ENCODE measurements at regions not wholly inside any gene's neighbourhood (a gene's known extent, or its start where the extent isn't known, plus 50 kb on each side); places are given as distances from the start of the nearest gene placed in this dataset.

GRCh38 chr13:23969647-23970046 lies 72.3 kb upstream of the C1QTNF9B start:
- no peak for DNase-seq (ENCODE audit: low read depth)
- in situ Hi-C loops (cut with HindIII; ENCODE audit: low pct_unique_long_range_greater_than_20kb, low sequenced_read_pairs): no loop called here

GRCh38 chr13:23979361-23980159 lies 82.3 kb upstream of the C1QTNF9B start:
- peak; percentile 66 for DNase-seq (ENCODE audit: low read depth)
- in situ Hi-C loops (cut with HindIII; ENCODE audit: low pct_unique_long_range_greater_than_20kb, low sequenced_read_pairs): no loop called here

DNA sequence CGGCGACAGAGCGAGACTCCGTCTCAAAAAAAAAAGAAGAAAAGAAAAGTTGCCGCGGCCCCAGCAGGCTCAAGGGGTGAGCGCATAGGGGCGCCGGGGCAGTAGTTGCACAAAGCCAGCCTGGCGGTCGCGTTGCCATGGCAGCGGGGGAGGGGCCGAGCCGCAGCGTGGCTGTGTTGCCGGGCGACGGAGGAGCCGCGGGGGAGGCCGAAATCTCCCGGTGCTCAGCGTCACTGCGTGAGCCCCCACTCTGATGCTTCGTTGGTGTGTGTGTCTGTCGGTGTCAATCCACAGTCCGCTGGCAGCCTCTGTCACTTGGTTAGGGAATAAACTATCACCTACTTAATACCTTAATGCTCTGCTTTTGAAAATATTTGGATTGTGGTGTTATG lies 82.9 kb upstream of the C1QTNF9B start:
- in situ Hi-C loops (cut with HindIII; ENCODE audit: low pct_unique_long_range_greater_than_20kb, low sequenced_read_pairs): no loop called here
- DNase-seq (ENCODE audit: low read depth): peak; percentile 70

GRCh38 chr13:23983671-23984070 lies 86.4 kb upstream of the C1QTNF9B start:
- in situ Hi-C loops (cut with HindIII; ENCODE audit: low pct_unique_long_range_greater_than_20kb, low sequenced_read_pairs): no loop called here
- no peak for DNase-seq (ENCODE audit: low read depth)

DNA sequence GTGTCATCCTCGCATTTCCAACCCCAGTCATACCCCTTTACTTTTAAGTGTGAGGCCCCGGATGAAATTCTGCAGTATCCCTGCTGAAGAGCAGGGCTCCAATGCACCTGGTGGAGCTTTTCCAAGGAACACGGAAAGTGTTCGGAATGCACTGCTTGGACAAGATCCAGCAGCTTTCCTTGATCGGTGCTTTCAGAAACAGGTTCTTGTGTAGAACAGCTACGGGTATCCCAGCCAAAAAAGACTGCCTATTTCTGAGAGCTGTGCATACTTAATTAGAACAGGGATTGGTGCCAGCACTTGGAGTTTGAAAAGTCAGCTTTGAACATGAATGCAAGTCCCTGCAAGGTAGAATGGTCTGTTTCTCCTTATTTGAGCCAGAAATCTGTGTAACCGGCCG lies 87.2 kb upstream of the C1QTNF9B start:
- in situ Hi-C loops (cut with HindIII; ENCODE audit: low pct_unique_long_range_greater_than_20kb, low sequenced_read_pairs): no loop called here
- DNase-seq (ENCODE audit: low read depth): no peak

GRCh38 chr13:23985060-23985459 lies 87.8 kb upstream of the C1QTNF9B start:
- no peak for DNase-seq (ENCODE audit: low read depth)
- in situ Hi-C loops (cut with HindIII; ENCODE audit: low pct_unique_long_range_greater_than_20kb, low sequenced_read_pairs): no loop called here

- in situ Hi-C loops (cut with HindIII; ENCODE audit: low pct_unique_long_range_greater_than_20kb, low sequenced_read_pairs): no loop called here
- no peak for DNase-seq (ENCODE audit: low read depth)
Measured at GRCh38 chr13:23985839-23986238, 88.5 kb upstream of the C1QTNF9B start.

- no peak for DNase-seq (ENCODE audit: low read depth)
- in situ Hi-C loops (cut with HindIII; ENCODE audit: low pct_unique_long_range_greater_than_20kb, low sequenced_read_pairs): no loop called here
Measured at GRCh38 chr13:23986619-23987018, 89.3 kb upstream of the C1QTNF9B start.

DNA sequence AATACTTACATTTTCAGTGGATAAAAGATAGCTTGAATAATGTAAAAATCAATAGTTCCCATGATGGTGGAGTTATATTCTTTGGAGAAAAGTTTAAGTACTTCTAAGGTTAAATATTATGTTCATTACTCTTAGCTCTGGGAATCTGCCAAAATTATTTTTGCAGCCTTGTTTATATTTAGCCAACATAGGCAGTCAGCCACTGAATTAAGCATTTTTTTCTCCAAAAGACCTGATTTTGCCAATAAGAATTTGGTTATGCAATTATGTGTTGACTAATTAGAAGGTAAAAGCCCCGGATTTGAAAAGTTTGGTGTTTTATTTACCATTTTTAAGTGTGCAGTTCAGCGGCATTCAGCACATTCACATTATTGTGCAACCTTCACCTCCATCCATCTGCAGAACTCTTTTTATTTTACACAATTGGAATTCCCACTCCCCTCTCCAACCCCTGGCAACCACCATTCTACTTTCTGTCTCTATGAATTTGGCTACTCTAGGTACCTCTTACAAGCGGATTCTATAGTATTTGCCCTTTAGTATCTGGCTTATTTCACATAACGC lies 90.1 kb upstream of the C1QTNF9B start:
- DNase-seq (ENCODE audit: low read depth): no peak
- in situ Hi-C loops (cut with HindIII; ENCODE audit: low pct_unique_long_range_greater_than_20kb, low sequenced_read_pairs): no loop called here

DNA sequence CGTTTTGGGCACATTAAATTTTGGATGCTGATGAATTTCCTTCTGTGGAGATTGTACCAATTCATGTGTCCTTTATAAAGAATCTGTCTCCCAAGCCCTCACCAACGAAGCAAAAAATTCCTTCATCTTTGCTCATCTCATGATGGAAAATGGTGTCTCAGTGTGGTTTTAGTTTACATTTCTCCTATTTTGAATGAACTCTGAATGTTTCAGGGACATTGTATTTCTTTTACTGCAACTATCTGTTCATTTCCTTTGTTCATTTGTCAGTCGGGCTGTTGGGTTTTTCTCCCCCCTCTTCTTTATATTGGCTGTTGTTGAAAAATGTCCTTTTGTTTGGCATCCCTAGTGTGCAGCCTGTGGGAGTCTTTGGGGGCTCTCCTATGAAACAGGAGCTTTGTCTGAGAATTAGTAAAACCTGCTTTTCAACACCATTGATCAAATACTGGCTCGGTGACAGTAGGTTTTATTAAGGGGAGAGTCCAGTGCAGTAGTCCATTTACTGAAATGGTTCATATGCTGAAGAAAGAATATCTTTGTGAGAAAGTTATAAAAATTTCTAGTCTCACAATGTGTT lies 91.3 kb upstream of the C1QTNF9B start:
- no peak for DNase-seq (ENCODE audit: low read depth)
- in situ Hi-C loops (cut with HindIII; ENCODE audit: low pct_unique_long_range_greater_than_20kb, low sequenced_read_pairs): no loop called here

DNA sequence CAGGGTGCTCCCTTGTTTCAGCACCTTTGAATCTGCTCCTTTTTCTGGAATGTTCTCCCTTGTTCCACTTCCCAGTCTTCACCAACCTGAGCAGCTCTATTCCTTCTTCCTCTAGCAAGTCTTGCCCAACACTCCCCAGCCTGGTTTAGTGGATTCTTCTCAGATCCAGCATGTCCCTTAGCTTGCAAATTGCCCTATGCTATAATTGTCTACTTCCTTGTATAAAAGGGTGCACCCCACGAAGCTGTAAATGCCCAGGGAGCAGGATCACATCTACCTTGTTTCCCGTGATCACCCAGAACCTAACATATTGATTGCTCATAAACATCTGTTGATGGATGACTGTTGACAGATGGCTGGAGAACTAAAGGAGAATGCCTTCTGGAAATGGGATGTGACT lies 93.2 kb upstream of the C1QTNF9B start:
- DNase-seq (ENCODE audit: low read depth): no peak
- in situ Hi-C loops (cut with HindIII; ENCODE audit: low pct_unique_long_range_greater_than_20kb, low sequenced_read_pairs): no loop called here

- DNase-seq (ENCODE audit: low read depth): no peak
- in situ Hi-C loops (cut with HindIII; ENCODE audit: low pct_unique_long_range_greater_than_20kb, low sequenced_read_pairs): no loop called here
Measured at GRCh38 chr13:23991119-23991518, 93.8 kb upstream of the C1QTNF9B start.

GRCh38 chr13:23992781-23993679 lies 95.7 kb upstream of the C1QTNF9B start:
- DNase-seq (ENCODE audit: low read depth): no peak
- in situ Hi-C loops (cut with HindIII; ENCODE audit: low pct_unique_long_range_greater_than_20kb, low sequenced_read_pairs): no loop called here

DNA sequence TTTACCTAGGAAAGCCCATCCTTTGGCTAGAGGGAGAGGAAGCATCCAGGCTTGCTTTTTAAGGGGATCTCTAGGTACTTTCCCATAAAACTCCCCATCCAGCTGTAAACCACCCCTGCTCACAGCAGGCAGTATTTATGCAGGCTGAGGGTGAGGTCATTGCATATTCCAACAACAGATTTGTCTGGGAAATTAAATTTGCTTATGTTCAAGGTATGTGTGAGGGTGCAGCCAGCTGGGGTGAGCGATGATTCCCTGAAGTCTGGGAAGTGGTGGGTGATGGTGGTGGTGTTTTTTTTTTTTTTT lies 96.3 kb upstream of the C1QTNF9B start:
- DNase-seq (ENCODE audit: low read depth): no peak
- in situ Hi-C loops (cut with HindIII; ENCODE audit: low pct_unique_long_range_greater_than_20kb, low sequenced_read_pairs): no loop called here

GRCh38 chr13:23995283-23996073 lies 98.2 kb upstream of the C1QTNF9B start:
- in situ Hi-C loops (cut with HindIII; ENCODE audit: low pct_unique_long_range_greater_than_20kb, low sequenced_read_pairs): no loop called here

GRCh38 chr13:23996456-23996855 lies 99.2 kb upstream of the C1QTNF9B start:
- peak; percentile 2 for DNase-seq (ENCODE audit: low read depth)
- in situ Hi-C loops (cut with HindIII; ENCODE audit: low pct_unique_long_range_greater_than_20kb, low sequenced_read_pairs): no loop called here

More at GRCh38 chr13:23995283-23996073, 98.2 kb upstream of the C1QTNF9B start:
- no peak for DNase-seq (ENCODE audit: low read depth)

DNA sequence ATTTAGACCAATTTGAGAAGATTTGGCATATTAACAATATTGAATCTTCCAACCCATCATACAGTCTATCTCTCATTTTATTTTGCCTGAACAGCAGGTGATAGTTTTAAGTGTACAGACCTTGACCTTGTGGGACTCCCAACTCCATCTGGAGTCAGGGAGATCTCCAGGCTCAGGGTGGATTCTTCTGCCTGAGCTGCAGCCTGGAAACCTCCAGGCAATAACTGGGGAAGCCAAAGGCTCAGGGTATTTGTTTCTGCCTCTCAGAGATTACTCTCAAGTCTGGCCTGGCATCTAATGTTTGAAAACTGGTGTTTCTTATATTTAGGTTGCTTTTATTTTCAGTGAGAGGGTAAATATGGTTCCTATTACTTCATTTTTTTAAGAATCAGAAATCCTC lies 102.1 kb upstream of the C1QTNF9B start:
- in situ Hi-C loops (cut with HindIII; ENCODE audit: low pct_unique_long_range_greater_than_20kb, low sequenced_read_pairs): no loop called here
- no peak for DNase-seq (ENCODE audit: low read depth)

GRCh38 chr13:24002206-24002815 lies 105.0 kb upstream of the C1QTNF9B start:
- in situ Hi-C loops (cut with HindIII; ENCODE audit: low pct_unique_long_range_greater_than_20kb, low sequenced_read_pairs): no loop called here
- no peak for DNase-seq (ENCODE audit: low read depth)
